Adrenal gland (tissue), 9 donors: ENCODE measurements at regions not wholly inside any gene's neighbourhood (a gene's known extent, or its start where the extent isn't known, plus 50 kb on each side); places are given as distances from the start of the nearest gene placed in this dataset.
"Not testable (repeated sequence)": the region's sequence is repeated elsewhere in the genome, so short reads cannot be mapped to it uniquely, and the experiment has no call there.

Experiments used
- DNase-seq, 7 donors: peaks; one replicate each; pipeline ENCODE4 v3.0.0-alpha.2; 2019 to 2020
- H3K27ac ChIP-seq, 5 donors: fragments of 200-600 bp; sonication (generic) in 4 of 5; 1 replicate in 3 of 5; 2 replicates in 2 of 5; pipeline versions ENCODE4 v1.5.1 to v1.8.0; 2016 to 2020; ENCODE audit warnings: mild to moderate bottlenecking in 1 of 5
- H3K27me3 ChIP-seq: fragments of 200-600 bp; 2 replicates; pipeline ENCODE4 v1.8.0; 2021
- H3K36me3 ChIP-seq, 2 donors: fragments of 200-600 bp; replicated peaks in 1 of 2; 1 replicate in 1 of 2; 2 replicates in 1 of 2; pipeline versions ENCODE4 v1.5.1 to v1.8.0; 2018 to 2022
- H3K4me1 ChIP-seq, 2 donors: fragments of 200-600 bp; replicated peaks in 1 of 2; 1 replicate in 1 of 2; 2 replicates in 1 of 2; pipeline versions ENCODE4 v1.5.1 to v1.8.0; 2018 to 2021
- H3K4me3 ChIP-seq, 4 donors: fragments of 200-600 bp; sonication (generic) in 3 of 4; one replicate each; pipeline ENCODE4 v1.5.1; 2016 to 2018
- H3K9me3 ChIP-seq, 3 donors: fragments of 200-600 bp; sonication (generic) in 1 of 3; replicated peaks in 1 of 3; 1 replicate in 2 of 3; 2 replicates in 1 of 3; pipeline versions ENCODE4 v1.5.1 to v1.8.0; 2016 to 2021
- CTCF ChIP-seq, 6 experiments: fragments of 450-650 bp in 4 of 6; fragments of 200-600 bp in 2 of 6; sonication (generic) in 1 of 6; IDR thresholded peaks; 1 replicate in 5 of 6; 2 replicates in 1 of 6; pipeline versions ENCODE4 v1.5.1 to v1.8.0; 2016 to 2021; ENCODE audit warnings: antibody characterized with exemption in 6 of 6, mild to moderate bottlenecking in 2 of 6, moderate library complexity in 1 of 6
- POLR2A ChIP-seq, 2 donors: fragments of 450-650 bp; IDR thresholded peaks; one replicate each; pipeline ENCODE4 v1.6.1; 2017; ENCODE audit warnings: antibody characterized with exemption in 2 of 2, mild to moderate bottlenecking in 2 of 2, moderate library complexity in 1 of 2
- whole genome bisulfite sequencing, 4 donors: extraction: QIAGEN DNeasy Blood & Tissue Kit in 2 of 4; methylation state at CpG; one replicate each; pipeline versions ENCODE4 v1.1.5 to v1.1.7; 2013 to 2017; 5-methylcytosine and 5-hydroxymethylcytosine counted together
- intact Hi-C, 2 donors: fragments of 100-400 bp; cut with DNase I; formaldehyde crosslinking; loops; one replicate each; pipeline versions ENCODE4 v1.14.1 to v1.15.0; 2022 to 2023
- donor health status: healthy with polysubstance abuse.
- donor health status: Bipolar disorder and iron deficiency.
- donor health status: DM: yes; HTN: yes; CAD: no.
- donor health status: DM: no; HTN: no; CAD: no.
- donor health status: DM: no; HTN: no; CAD: no.

- TF ChIP-seq POLR2A (IDR thresholded peaks at IDR 0.05), result no peak
- no peak for TF ChIP-seq CTCF (IDR thresholded peaks at IDR 0.05)
- Histone ChIP-seq H3K27ac (no peak overlapping the region), H3K4me1 (no peaks in the 10 kb centered on the region), H3K4me3 (no peak overlapping the region), H3K27me3 (no peaks in the 10 kb centered on the region), H3K36me3 (no peaks in the 10 kb centered on the region), H3K9me3 (no peaks in the 10 kb centered on the region)
- no peak for DNase-seq
- intact Hi-C loops, result no loop called here
- WGBS, 4 donors, result 83 to 89% (median 87%) methylated on average over 17 of the region's 17 CpGs
Observed at GRCh38 chr3:127043041-127043641, 60.2 kb downstream of the PLXNA1 start.

- 73 to 87% (median 80%) methylated on average over 4 to 7 of the region's 7 CpGs for WGBS, 4 donors
- intact Hi-C loops, result no loop called here
- no peak for DNase-seq
Observed at GRCh38 chr3:127043731-127044510, 61.0 kb downstream of the PLXNA1 start.

GRCh38 chr3:127044996-127045395 is 62.1 kb downstream of the PLXNA1 start:
- no peak overlapping the region for H3K27ac ChIP-seq
- H3K36me3 ChIP-seq, result no peaks in the 10 kb centered on the region
- intact Hi-C loops, result no loop called here
- no peaks in the 10 kb centered on the region for H3K27me3 ChIP-seq
- peak in 2 of 7 donors; percentile 14 to 18 for DNase-seq
- no peak overlapping the region for H3K4me3 ChIP-seq
- H3K4me1 ChIP-seq, result no peaks in the 10 kb centered on the region
- TF ChIP-seq CTCF (IDR thresholded peaks at IDR 0.05), result no peak
- TF ChIP-seq POLR2A (IDR thresholded peaks at IDR 0.05), result no peak
- no peaks in the 10 kb centered on the region for H3K9me3 ChIP-seq
- WGBS, 4 donors, result 19 to 47% (median 41%) methylated on average over 4 of the region's 4 CpGs

More at GRCh38 chr3:127043731-127044510, 61.0 kb downstream of the PLXNA1 start:
- Histone ChIP-seq H3K4me3 (no peak overlapping the region), H3K36me3 (no peaks in the 10 kb centered on the region), H3K27me3 (no peaks in the 10 kb centered on the region), H3K4me1 (no peaks in the 10 kb centered on the region), H3K27ac (no peak overlapping the region), H3K9me3 (no peaks in the 10 kb centered on the region)
- TF ChIP-seq POLR2A (IDR thresholded peaks at IDR 0.05), result no peak
- no peak for TF ChIP-seq CTCF (IDR thresholded peaks at IDR 0.05)

- Histone ChIP-seq H3K36me3 (no peaks in the 10 kb centered on the region), H3K9me3 (no peaks in the 10 kb centered on the region), H3K27ac (no peak overlapping the region), H3K4me3 (no peak overlapping the region), H3K27me3 (no peaks in the 10 kb centered on the region), H3K4me1 (no peaks in the 10 kb centered on the region)
- no peak for DNase-seq
- TF ChIP-seq POLR2A (IDR thresholded peaks at IDR 0.05) (no peak), CTCF (IDR thresholded peaks at IDR 0.05) (no peak)
- intact Hi-C loops, result no loop called here
- WGBS, 4 donors, result 47 to 53% (median 52%) methylated on average over 5 of the region's 5 CpGs
Observed at GRCh38 chr3:127045435-127046045, 62.6 kb downstream of the PLXNA1 start.

GRCh38 chr3:127046690-127047089 is 63.8 kb downstream of the PLXNA1 start:
- H3K4me1 ChIP-seq, H3K27ac ChIP-seq, H3K36me3 ChIP-seq, H3K4me3 ChIP-seq, intact Hi-C loops, DNase-seq, H3K9me3 ChIP-seq, H3K27me3 ChIP-seq: not testable (repeated sequence)
- WGBS, 4 donors, result 91 to 100% (median 93%) methylated on average over 1 to 28 of the region's 28 CpGs
